Hepatic stellate cell (primary cell): ENCODE measurements at regions not wholly inside any gene's neighbourhood (a gene's known extent, or its start where the extent isn't known, plus 50 kb on each side); places are given as distances from the start of the nearest gene placed in this dataset.
A peak's percentile ranks its signal among the peaks of the same experiment; 100 is the strongest.

Experiments used
- DNase-seq: peaks from one replicate; pipeline ENCODE4 v3.0.0; 2011; ENCODE audit warnings: low spot score

DNA sequence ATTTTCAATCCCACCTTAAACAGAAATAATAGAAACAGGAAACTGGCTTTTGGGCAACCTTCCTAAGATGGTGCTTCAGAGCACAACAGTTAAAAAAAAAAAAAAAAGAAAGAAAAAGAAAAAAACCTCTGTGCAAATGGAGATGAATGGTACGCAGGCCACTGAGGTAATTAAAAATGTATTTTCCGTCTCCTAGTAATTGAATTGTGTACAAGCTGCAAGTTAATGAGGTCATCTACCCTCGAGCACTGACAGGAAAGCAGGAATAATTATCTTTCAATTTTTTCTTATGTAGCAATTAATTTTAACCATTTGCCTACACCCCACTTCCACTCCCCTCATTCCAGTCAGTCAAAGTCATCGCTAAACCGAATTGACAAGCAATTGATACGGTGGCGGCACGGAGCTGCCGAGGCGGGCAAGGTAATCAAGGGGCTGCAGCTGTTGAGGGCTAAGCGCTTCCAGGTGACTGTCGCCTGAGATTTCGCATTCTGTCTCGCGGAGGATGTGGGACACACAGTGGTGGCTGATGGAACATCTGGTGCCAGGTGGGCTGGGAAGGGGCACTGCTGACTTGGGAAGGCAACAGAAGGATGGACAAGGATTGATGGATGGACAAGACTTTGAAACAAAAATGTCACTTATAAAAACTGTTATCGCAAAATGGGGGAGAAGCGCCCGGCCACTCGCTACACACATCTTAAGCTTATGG, 109.4 kb downstream of the RCN1 start:
- no peak for DNase-seq

DNA sequence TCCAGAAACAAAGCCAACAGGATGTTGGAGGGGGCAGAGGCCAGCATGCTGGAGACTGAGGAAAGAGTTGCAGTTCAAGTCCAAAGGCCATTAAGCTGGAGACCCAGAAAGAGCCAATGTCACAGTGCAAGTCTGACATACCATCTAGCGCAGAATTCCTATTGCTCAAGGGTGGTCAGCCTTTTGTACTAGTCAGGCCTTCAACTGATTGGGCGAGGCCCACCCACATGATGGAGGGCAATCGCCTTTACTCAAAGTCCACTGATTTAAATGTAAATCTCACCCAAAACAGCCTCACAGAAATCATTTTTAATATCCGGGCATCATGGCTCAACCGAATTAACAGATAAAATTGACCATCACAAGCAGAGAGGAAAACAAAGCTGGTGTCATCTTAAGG, 113.9 kb downstream of the RCN1 start:
- no peak for DNase-seq

DNA sequence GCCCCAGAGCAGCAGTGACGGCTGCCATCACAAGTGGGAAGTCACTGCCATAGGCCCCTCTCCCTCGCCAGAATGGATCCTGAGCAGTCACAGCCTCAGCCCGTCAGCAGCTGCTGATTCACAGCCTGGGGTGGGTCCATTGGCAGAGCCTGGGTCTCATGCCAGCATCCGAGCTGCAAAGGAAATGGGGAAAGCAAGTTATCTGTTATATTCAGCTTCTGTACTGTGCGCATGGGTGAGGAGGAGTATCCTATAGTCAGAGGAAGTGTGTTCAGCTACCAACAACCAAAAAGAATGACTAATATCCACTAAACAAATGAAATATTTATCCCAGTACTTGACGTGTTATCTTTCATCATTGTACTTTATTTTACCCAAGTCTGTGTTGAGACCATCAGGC, 119.7 kb downstream of the RCN1 start:
- DNase-seq, result peak; percentile 11

DNA sequence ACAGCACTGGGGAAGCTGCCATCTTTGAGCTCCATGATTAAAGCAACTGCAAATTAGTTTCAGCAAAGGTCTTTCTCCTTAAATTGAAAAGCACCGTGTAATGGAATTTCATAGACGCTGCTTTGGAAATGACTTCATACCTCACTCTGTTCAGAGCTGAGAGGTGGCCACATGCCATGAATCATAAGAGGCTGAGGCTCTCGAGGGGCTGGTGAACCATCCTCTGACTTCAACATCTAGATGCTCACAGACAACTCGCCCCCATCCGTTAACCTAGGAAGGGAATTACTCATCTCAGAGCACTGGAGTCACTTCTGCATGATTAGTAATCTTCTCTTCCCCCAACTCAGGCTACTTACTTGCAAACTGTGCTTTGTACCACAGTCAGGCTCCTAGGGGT, 122.3 kb downstream of the RCN1 start:
- DNase-seq, result peak; percentile 24

DNA sequence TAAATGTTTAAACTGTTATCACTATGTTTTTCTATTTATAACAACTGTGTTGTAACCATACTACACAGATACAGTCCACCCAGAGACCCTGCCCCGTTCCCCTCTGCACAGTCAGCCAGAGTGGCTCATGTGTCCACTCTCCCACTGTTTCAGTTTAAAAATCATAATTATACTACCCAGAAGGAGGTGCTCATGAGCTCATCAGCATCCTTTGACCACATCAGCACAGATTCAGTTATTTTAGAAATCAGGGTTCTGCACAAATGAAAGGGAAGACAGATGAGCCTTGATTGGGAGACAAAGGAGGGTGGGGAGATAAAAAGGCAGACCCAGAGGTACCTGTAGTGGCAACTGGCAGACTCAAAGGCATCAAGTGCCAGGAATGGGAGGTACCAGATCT, 124.3 kb downstream of the RCN1 start:
- DNase-seq, result no peak

DNA sequence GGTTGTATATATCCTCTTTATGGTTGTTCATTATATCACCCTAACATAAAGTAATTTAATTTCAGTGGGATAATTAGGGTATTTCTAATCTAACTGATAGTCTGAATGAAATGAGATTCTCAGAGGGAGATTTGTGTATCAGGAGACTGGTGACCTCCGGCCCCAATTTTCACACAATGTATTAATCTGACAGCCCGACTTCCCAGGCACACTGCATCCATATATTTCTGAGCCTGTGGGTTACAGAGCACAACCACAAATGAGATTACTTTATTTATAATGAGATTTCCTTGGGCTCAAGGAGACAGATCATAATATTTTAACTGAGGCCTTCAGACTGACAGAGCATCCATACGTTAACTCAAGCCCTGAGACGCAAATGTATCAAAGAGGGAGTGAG, 125.9 kb downstream of the RCN1 start:
- no peak for DNase-seq

DNA sequence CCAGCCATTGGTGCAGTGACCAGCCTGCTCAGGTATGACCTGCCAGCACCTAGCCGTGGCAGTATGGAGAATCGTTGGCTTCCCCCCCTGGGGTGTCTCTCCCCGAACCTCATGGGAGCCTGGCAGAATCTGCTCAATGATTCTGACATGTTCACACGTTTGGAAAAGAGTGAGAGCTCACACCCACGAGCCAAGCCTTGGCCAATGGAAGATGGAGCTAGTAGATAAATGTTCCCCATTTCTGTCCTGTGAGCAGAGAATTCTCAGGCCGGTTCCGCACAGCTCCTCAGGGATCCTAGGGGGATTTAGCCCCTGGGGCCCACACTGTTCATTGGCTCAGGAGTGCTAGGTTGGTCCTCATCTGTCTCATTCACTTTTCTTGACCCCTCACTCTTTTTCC, 128.4 kb downstream of the RCN1 start:
- no peak for DNase-seq

DNA sequence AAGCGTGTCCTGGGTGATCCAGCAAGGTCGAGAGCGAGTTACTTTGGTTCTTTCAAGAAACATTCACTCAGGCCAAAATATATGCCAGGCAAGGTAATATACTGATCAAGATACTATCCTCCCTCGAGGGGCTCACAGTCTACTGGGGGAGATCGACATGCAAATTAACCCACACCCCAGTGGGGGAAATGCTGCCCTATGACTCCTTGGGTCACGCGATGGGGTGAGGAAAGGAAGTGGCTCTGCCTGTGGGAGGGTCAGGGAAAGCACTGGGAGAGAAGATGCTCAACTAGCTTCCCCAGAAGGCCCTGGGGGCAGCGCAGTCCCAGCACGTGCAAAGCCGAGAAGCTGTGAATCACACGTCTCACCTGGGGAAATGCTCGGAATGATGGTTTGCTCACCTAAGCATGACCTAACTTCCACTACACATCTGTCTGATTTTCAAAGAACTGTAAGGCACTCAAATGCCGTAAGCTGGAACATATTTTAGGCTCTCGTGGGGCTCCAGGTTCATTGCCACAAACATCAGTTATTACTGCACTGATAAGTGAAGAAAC, 130.7 kb downstream of the RCN1 start:
- no peak for DNase-seq

DNA sequence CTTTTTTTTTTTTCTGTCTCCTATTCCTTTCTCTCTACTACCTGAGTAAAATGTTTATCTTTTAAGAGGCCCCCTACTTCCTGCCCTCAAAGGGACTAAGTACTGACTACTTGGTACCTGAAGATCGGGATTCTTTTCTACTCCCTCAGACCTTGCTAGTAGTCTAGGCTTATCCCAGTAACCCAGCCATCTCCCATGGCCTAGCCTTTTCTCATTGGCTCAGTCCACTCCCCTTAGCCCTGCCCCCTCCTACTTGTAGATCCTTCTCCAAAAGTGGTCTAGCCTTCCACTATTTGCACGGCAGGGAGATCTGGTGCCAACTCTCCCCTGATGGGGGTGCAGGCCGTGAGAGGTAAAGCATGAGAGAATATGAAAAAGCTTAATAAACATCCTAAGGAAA, 133.7 kb downstream of the RCN1 start:
- no peak for DNase-seq

DNA sequence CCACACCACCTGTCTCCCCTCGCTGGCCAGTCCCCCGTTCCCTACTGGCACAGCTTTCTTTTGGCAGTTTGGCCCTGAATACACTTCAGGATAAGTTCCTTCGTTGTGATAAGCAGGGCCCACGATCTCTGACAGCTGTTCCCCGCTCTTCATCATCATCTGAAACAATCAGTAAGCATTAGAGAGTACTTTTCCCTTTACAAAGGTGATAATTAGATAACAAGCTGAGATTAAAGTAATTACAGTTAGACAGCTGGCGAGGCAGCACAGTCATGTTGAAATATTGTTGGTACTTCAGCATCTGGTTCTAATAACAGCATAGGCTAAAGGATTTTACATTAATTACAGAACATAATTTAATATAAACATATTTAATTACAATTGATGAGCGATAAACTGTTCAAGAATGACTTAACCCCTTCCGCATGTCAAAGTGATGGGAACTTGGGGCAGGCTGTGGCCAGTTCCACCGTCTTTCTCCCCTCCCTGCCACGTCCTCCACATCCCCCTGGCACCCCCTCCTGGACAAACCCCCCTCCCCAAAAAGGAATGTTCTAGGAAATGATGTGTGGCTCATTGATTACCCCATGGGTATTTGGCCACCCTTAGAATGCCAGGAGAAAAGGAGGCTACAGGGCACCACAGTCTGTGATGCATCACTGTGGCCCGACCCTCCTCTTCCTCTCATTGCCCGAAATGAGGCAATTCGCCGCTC, 134.9 kb downstream of the RCN1 start:
- no peak for DNase-seq

DNA sequence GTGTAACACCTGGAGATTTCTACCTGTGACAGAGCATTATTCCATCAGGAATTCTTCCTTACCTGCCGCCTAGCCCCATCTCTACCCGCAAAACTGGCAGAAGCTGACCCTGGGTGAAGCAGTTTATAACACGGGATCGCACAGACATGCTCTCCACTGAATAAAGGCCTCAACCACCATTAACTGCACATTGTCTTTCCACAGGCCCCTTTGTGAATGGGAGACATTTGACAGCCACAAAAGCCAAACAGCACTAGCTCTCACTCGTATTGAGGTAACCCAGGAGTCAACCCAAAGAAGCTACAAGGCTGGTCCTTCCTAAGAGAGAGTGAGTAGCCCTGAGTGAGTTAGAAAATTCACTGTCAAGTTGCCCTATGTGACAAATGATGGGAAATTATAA, 135.6 kb downstream of the RCN1 start:
- DNase-seq, result no peak

DNA sequence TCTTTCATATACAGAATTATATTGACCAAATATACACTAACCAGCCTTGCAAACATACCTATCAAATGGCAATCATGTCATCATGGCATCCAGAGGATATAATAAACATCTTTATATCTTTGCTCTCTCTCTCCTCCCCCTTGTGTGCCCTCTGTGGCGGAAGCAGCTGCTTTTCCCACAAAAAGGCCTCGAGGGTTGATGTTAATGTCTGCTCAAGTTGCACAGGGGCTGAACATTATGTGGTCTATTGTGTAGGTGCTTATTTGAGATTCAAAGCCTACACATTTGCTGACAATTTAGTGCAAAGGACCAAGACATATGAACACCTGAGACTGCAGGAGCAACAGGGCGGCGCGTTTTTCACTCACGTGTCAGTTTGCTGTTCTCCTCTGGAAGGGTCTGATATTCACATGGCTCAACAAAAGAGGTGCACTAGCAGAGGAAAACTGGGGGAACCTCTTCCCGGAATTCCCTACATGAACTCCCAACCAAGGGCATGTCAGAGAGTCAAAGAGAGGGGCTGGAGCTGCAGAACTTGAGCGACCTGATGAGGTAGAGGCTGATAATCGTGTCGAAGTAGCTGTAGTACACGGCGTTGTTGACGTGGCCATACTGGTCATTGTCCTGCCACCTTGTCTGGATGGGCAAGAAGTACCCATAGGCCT, 138.8 kb downstream of the RCN1 start:
- no peak for DNase-seq

DNA sequence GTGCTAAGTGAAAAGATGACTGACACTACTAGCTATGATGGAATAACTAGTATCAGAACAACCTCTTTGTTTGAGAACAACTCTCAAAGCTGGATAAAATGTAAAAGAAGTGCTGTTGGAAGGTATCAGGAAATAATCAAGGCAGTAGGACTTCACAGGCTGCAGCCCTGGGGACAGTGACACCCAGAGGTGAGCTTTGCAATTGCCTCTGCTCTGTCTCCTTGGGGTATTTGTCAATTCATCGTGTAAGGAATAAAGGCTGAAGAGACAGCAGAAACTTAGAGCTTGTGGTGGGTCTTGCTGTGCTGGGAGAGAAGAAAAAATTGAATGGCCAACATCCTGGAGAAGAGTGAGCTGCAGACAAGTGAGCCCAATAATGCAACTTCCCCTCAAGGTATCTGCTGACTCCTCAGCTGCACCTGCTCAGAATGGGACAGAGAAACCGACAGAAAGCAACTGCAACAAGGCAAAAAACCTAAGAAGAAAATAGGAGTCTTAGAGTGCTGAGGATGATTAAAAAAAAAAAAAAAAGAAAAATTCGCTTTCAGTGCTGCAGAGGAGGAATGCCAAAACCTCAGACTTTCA, 141.1 kb downstream of the RCN1 start:
- DNase-seq, result peak; percentile 21

DNA sequence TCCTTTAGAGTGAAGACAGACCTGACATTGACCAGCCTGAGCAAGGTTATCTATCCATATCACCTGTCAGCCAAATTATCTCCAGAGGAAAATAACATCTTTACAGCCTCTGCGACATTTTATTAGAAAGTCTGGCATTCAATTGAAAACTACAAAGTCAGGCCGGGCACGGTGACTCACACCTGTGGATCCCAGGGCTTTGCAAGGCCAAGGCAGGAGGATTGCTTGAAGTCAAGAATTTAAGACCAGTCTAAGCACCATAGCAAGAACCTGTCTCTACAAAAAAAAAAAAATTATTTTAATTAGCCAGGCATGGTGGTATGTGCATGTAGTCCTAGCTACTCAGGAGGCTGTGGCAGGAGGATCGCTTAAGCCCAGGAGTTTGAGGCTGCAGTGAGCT, 141.6 kb downstream of the RCN1 start:
- DNase-seq, result no peak

DNA sequence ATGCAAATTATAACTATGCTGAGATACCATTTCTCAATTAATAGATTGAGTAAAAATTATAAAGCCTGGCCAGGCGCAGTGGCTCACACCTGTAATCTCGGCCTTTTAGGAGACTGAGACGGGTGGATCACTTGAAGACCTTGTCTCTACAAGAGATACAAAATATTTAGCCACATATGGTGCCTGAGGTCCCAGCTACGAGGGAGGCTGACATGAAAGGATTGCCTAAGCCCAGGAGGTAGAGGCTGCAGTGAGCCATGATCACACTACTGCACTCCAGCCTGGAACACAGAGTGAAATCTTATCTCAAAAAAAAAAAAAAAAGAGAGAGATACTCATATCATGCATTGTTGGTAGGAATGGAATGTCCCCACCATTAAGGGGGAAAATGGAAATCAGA, 142.4 kb downstream of the RCN1 start:
- no peak for DNase-seq

DNA sequence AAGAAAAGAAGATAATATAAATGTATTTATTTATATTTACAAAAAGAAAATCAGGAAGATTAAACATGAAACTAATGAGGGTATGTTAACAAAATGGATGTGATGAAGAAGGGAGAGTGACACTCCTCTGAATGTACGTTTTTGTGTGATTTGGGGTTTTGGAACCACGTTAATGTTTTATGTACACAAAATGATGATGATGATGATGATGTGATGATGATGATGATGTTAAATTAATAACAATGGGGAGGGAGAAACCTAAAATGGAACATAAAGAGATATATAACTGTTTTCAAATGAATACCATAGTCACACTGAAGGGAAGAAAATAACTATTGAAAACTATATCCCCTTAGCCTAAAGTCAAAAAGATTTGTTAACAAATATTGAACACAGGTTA, 143.1 kb downstream of the RCN1 start:
- no peak for DNase-seq

DNA sequence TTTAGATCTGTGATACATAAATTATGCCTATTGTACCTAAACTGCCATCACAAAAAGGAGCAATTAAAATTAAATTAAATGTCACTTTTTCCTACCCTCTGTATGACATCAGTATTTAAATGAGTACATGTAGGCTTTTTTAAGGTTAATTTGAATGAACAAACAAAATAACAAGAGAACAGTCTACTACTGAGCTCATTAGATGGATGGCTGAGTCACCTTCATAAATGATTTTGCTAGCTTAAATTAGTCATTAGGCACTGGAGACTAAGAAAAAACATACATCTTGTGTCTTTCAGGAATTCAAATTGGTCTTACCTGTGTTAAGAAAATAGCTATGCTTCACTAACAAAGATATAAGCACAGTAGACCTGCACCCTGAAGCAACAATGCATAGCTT, 153.6 kb downstream of the RCN1 start:
- DNase-seq, result no peak

DNA sequence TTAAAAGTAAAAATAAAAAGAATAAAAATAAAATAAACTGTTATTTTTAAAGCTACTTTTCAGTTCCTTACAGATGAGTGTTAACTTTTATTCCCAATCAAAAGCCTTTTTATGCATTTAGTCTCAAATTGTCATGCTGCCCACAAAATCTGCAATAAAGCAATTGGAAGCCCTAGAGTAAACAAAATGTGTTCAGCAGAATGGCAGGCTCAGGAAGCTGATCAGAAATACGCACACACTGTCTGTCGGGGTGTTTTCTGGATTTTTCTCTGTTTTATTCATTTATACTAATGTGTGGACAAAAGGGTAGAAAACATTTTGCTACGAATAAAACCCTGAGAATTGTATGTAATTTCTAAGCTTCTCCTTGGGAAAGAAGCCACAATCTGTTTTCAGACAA, 162.8 kb downstream of the RCN1 start:
- DNase-seq, result no peak

DNA sequence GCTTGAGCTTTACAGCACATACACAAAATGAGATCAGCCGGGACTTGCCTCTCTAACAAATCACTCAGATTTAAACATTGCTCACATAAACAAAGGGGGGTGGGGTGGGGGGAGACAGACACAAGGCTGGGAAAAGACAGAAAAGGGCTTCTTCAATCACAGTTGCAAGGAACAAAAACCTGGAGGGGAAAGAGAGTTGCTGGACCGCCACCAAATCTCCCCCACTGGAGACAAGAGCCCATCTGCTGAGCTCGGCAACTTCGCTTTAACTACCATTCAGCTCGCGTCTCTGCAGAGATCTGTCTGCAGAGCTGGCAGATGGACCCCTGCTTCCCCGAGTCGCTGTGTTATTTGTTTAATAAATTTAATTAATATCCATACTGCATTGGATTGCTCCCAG, 165.0 kb downstream of the RCN1 start:
- no peak for DNase-seq

DNA sequence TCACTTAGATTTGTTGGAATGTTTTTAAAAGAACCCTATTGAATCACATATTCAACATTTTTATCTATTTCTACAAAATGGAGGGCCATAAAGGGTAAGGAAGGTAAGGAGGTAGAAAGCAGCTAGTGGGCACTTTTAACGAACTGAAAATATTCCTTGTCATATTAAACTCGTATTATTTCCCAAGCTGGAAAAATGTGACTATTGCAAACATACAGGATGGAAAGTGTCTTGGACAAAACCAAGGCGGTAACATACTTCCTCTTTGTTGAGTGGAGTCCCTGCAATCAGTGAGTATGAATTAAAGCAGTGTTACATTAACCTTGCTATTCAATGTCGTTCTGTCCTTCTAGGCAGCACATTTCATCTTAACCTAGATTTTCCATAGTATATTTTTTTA, 165.6 kb downstream of the RCN1 start:
- no peak for DNase-seq

DNA sequence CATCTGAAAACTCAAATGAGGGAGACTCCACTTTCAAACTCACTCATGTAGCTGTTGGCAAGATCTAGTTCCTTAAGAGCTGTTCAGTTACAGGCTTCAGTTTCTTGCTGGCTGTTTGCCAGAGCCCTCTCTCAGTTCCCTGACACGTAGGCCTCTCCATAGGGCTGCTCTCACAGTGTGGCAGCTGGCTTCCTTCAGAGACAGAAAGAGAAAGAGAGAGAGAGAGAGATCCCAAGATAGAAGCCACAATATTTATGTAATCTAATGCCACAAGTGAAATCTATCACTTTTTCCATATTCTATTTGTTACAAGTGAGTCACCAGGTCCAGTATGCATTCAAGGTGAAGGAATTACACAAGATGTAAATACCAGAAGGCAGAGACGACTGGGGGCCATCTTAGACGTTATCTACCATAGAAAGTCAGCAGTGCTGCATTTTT, 168.8 kb downstream of the RCN1 start:
- no peak for DNase-seq

DNA sequence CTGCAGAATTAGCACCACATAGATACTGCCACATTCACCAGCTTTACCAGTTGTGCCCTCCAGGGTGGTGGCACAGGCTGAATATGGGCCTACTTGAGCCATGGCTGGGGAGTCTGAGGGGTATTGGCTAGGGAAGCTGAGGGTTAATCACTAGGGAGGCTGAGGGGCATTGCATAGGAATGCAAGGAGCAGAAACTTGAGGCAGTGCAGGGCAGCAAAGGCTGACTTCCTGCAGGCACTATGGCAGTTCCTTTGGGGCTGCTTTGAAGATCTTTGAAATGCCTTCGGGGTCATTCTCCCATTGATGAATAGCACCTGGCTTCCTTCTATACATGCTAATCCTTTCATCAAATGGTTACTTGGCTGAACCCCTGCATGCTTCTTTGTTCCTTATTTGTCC, 171.5 kb downstream of the RCN1 start:
- DNase-seq, result no peak

DNA sequence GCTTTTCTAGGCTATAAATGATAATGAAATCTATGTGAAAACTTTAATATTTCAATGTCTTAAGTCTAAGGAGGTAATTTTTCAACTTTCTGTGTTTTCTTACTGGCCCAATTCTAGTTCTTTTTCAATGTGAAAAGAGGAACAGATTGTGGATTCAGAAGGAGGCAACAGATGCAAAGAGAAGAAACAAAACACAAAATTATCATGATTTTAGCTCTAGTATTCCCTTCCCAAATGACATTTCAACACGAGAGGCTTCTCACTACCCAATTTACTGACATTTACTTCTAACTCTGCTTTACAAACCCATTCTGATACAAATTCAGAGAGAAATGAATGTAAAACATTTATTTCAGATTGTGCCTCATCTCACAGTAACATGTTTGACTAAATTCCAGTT, 169.4 kb downstream of the WT1 start:
- no peak for DNase-seq
